H9 (cell line): ENCODE measurements at regions not wholly inside any gene's neighbourhood (a gene's known extent, or its start where the extent isn't known, plus 50 kb on each side); places are given as distances from the start of the nearest gene placed in this dataset.

Source experiments
- DNase-seq: peaks from one replicate; pipeline ENCODE4 v3.0.0-alpha.2; 2017
- H2AFZ ChIP-seq: one replicate; pipeline ENCODE4 v1.6.1; 2013; ENCODE audit warnings: mild to moderate bottlenecking, low read length, control low read depth, moderate library complexity
- H2AK5ac ChIP-seq: 2 replicates; pipeline ENCODE4 v1.6.1; 2013; ENCODE audit warnings: low read length, control low read depth, mixed read lengths; ENCODE audit not compliant: insufficient read length
- H2BK120ac ChIP-seq: one replicate; pipeline ENCODE4 v1.6.1; 2013; ENCODE audit warnings: low read depth, mild to moderate bottlenecking, low read length, control low read depth, inconsistent platforms; ENCODE audit not compliant: poor library complexity, severe bottlenecking
- H2BK12ac ChIP-seq: 2 replicates; pipeline ENCODE4 v1.6.1; 2013; ENCODE audit warnings: low read length, control low read depth, mixed read lengths, low read depth; ENCODE audit not compliant: insufficient read length
- H2BK15ac ChIP-seq: 2 replicates; pipeline ENCODE4 v1.6.1; 2013; ENCODE audit warnings: low read depth, low read length, control low read depth
- H2BK20ac ChIP-seq: one replicate; pipeline ENCODE4 v1.6.1; 2013; ENCODE audit warnings: low read depth, mild to moderate bottlenecking, low read length, control low read depth, inconsistent platforms; ENCODE audit not compliant: poor library complexity, severe bottlenecking
- H2BK5ac ChIP-seq: 2 replicates; pipeline ENCODE4 v1.6.1; 2013; ENCODE audit warnings: low read length, control low read depth, mixed read lengths; ENCODE audit not compliant: insufficient read length
- H3K14ac ChIP-seq: 2 replicates; pipeline ENCODE4 v1.6.1; 2013; ENCODE audit warnings: low read length, control low read depth; ENCODE audit not compliant: insufficient read depth
- H3K18ac ChIP-seq: 2 replicates; pipeline ENCODE4 v1.6.1; 2013; ENCODE audit warnings: low read depth, mild to moderate bottlenecking, mixed read lengths, low read length, control low read depth; ENCODE audit not compliant: insufficient read length
- H3K23ac ChIP-seq: 2 replicates; pipeline ENCODE4 v1.6.1; 2013; ENCODE audit warnings: low read length, control low read depth, mixed read lengths, low read depth; ENCODE audit not compliant: insufficient read length
- H3K23me2 ChIP-seq: 2 replicates; pipeline ENCODE4 v1.6.1; 2013; ENCODE audit warnings: low read depth, mild to moderate bottlenecking, mixed read lengths, low read length, control low read depth; ENCODE audit not compliant: insufficient read length, poor library complexity, severe bottlenecking
- H3K27ac ChIP-seq: 2 replicates; pipeline ENCODE4 v1.5.1; 2013; ENCODE audit warnings: low read length, control low read depth, mixed read lengths, low read depth; ENCODE audit not compliant: insufficient read length
- H3K27me3 ChIP-seq: 2 replicates; pipeline ENCODE4 v1.6.1; 2013; ENCODE audit warnings: low read length, control low read depth, inconsistent platforms; ENCODE audit not compliant: insufficient read depth
- H3K4ac ChIP-seq: 2 replicates; pipeline ENCODE4 v1.6.1; 2013; ENCODE audit warnings: low read depth, mild to moderate bottlenecking, control low read depth, inconsistent platforms, low read length, moderate library complexity
- H3K4me1 ChIP-seq: 2 replicates; pipeline ENCODE4 v1.6.1; 2013; ENCODE audit warnings: low read length, control low read depth, inconsistent platforms; ENCODE audit not compliant: insufficient read depth
- H3K4me2 ChIP-seq: 2 replicates; pipeline ENCODE4 v1.6.1; 2013; ENCODE audit warnings: low read length, control low read depth, mixed read lengths; ENCODE audit not compliant: insufficient read length, insufficient read depth
- H3K56ac ChIP-seq: 2 replicates; pipeline ENCODE4 v1.6.1; 2013; ENCODE audit warnings: low read depth, mild to moderate bottlenecking, mixed read lengths, low read length, control low read depth; ENCODE audit not compliant: insufficient read length
- H3K79me1 ChIP-seq: 2 replicates; pipeline ENCODE4 v1.6.1; 2013; ENCODE audit warnings: low read depth, mild to moderate bottlenecking, moderate library complexity, low read length, control low read depth, inconsistent platforms; ENCODE audit not compliant: insufficient read depth, poor library complexity, severe bottlenecking
- H3K79me2 ChIP-seq: 2 replicates; pipeline ENCODE4 v1.6.1; 2013; ENCODE audit warnings: low read length, control low read depth, inconsistent platforms; ENCODE audit not compliant: insufficient read depth
- H3K9ac ChIP-seq: 2 replicates; pipeline ENCODE4 v1.6.1; 2013; ENCODE audit warnings: low read length, control low read depth, mixed read lengths; ENCODE audit not compliant: insufficient read length; ENCODE audit errors: extremely low read depth
- H3K9me3 ChIP-seq: one replicate; pipeline ENCODE4 v1.6.1; 2013; ENCODE audit warnings: low read depth, low read length, inconsistent platforms; ENCODE audit not compliant: control insufficient read depth
- H3T11ph ChIP-seq: one replicate; pipeline ENCODE4 v1.6.1; 2013; ENCODE audit warnings: mild to moderate bottlenecking, low read length, control low read depth, inconsistent platforms
- H4K20me1 ChIP-seq: one replicate; pipeline ENCODE4 v1.6.1; 2013; ENCODE audit not compliant: control insufficient read depth, insufficient read length, insufficient read depth
- H4K5ac ChIP-seq: 2 replicates; pipeline ENCODE4 v1.6.1; 2013; ENCODE audit warnings: low read depth, mild to moderate bottlenecking, mixed read lengths, low read length, control low read depth; ENCODE audit not compliant: insufficient read length
- H4K8ac ChIP-seq: replicated peaks from 2 replicates; pipeline ENCODE4 v1.6.1; 2013; ENCODE audit warnings: low read length, control low read depth, mixed read lengths, low read depth; ENCODE audit not compliant: insufficient read length
- H4K91ac ChIP-seq: 2 replicates; pipeline ENCODE4 v1.6.1; 2013; ENCODE audit warnings: low read depth, mild to moderate bottlenecking, moderate library complexity, mixed read lengths, low read length, control low read depth; ENCODE audit not compliant: insufficient read length
- H3K27ac Mint-ChIP-seq, 3 experiments: 2 replicates in 2 of 3; 3 replicates in 1 of 3; pipeline ENCODE4 v1.8.0; 2020 to 2021; ENCODE audit warnings: mixed read lengths in 3 of 3, mild to moderate bottlenecking in 1 of 3, moderate library complexity in 1 of 3
- H3K27me3 Mint-ChIP-seq: 2 replicates; pipeline ENCODE4 v1.8.0; 2021; ENCODE audit warnings: low read depth, mild to moderate bottlenecking, moderate library complexity, mixed read lengths
- H3K36me3 Mint-ChIP-seq, 3 experiments: 2 replicates in 2 of 3; 3 replicates in 1 of 3; pipeline ENCODE4 v1.8.0; 2020 to 2021; ENCODE audit warnings: low read depth in 3 of 3, mixed read lengths in 3 of 3; ENCODE audit not compliant: insufficient read depth in 1 of 3
- H3K4me1 Mint-ChIP-seq, 2 experiments: 2 replicates each; pipeline ENCODE4 v1.8.0; 2020; ENCODE audit warnings: mixed read lengths in 2 of 2
- H3K4me3 Mint-ChIP-seq, 2 experiments: 2 replicates in 1 of 2; 3 replicates in 1 of 2; pipeline ENCODE4 v1.8.0; 2020 to 2021; ENCODE audit warnings: mild to moderate bottlenecking in 2 of 2, mixed read lengths in 2 of 2, moderate library complexity in 1 of 2
- H3K9me3 Mint-ChIP-seq, 2 experiments: 2 replicates in 1 of 2; 3 replicates in 1 of 2; pipeline ENCODE4 v1.8.0; 2020; ENCODE audit warnings: mild to moderate bottlenecking in 2 of 2, mixed read lengths in 2 of 2, moderate library complexity in 1 of 2
- WGBS: extraction: QIAGEN DNeasy Blood & Tissue Kit; methylation state at CpG from one replicate; pipeline ENCODE4 v1.1.7; 2013; ENCODE audit warnings: missing lambda C conversion rate, low lambda C conversion rate, mixed read lengths; ENCODE audit not compliant: insufficient read length; ENCODE audit errors: extremely low coverage; 5-methylcytosine and 5-hydroxymethylcytosine counted together
- TF ChIP-seq, protein P1 (sequence below): fragments of 200-600 bp; sonication (generic); conservative IDR thresholded peaks from 3 replicates; pipeline ENCODE4 v1.8.0; 2021; ENCODE audit warnings: antibody characterized with exemption, mild to moderate bottlenecking

DNA sequence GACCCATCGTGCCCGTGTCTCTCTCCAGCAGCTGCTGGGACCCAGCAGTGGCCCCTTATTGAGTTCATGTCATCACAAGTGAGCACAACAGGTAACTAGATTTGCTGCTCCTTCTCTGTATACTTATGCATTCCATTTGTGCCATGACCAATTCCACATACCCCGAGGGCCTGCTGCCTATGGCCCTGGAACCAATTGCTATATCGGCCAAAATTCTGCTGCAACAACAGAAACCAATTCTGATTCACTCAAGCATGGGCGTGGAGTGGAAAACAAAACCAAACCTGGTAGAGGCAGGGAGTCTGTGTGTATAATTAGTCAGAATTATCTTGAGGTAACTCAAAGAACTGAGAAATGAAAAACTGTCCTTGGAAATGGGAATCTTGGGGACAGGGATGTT lies 516.6 kb downstream of the EPHB1 start:
- H2BK120ac ChIP-seq: no peak overlapping the region
- Mint-ChIP-seq H3K4me3 (no peak overlapping the region), H3K27ac (no peak overlapping the region; a peak in 1 of 7 replicates), H3K9me3 (no peaks in the 10 kb centered on the region), H3K4me1 (peaks cover 3 to 12% of the 10 kb centered on the region in 2 experiments), H3K36me3 (0 out of 7 replicates have a peak, but pooled peaks cover 0 to under 1% (median 0%) of the 10 kb centered on the region in 3 experiments), H3K27me3 (no peaks in the 10 kb centered on the region; the same call in 1 of the 2 replicates)
- no peak overlapping the region for H3K18ac ChIP-seq
- no peak overlapping the region for H3K4ac ChIP-seq
- H3K79me2 ChIP-seq: no peaks in the 10 kb centered on the region
- no peak overlapping the region for H2BK5ac ChIP-seq
- H2BK20ac ChIP-seq: no peak overlapping the region
- H3T11ph ChIP-seq: no peak overlapping the region
- H3K4me2 ChIP-seq: no peak overlapping the region
- TF ChIP-seq, protein P1, sequence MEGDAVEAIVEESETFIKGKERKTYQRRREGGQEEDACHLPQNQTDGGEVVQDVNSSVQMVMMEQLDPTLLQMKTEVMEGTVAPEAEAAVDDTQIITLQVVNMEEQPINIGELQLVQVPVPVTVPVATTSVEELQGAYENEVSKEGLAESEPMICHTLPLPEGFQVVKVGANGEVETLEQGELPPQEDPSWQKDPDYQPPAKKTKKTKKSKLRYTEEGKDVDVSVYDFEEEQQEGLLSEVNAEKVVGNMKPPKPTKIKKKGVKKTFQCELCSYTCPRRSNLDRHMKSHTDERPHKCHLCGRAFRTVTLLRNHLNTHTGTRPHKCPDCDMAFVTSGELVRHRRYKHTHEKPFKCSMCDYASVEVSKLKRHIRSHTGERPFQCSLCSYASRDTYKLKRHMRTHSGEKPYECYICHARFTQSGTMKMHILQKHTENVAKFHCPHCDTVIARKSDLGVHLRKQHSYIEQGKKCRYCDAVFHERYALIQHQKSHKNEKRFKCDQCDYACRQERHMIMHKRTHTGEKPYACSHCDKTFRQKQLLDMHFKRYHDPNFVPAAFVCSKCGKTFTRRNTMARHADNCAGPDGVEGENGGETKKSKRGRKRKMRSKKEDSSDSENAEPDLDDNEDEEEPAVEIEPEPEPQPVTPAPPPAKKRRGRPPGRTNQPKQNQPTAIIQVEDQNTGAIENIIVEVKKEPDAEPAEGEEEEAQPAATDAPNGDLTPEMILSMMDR: no peak
- no peaks in the 10 kb centered on the region for H3K27me3 ChIP-seq
- H3K14ac ChIP-seq: no peak overlapping the region
- no CpG with 5 or more reads among the region's 5 CpGs for WGBS
- no peaks in the 10 kb centered on the region for H3K79me1 ChIP-seq
- no peaks in the 10 kb centered on the region for H4K20me1 ChIP-seq
- H3K4me1 ChIP-seq: peaks cover 3% of the 10 kb centered on the region; the same call in 1 of the 2 replicates
- no peak overlapping the region for H3K27ac ChIP-seq
- no peak overlapping the region for H3K56ac ChIP-seq
- no peak overlapping the region for H2AK5ac ChIP-seq
- H4K5ac ChIP-seq: no peak overlapping the region
- no peak overlapping the region for H3K9ac ChIP-seq
- H3K23ac ChIP-seq: no peak overlapping the region
- H3K9me3 ChIP-seq: no peaks in the 10 kb centered on the region
- no peak overlapping the region for H4K8ac ChIP-seq
- no peaks in the 10 kb centered on the region for H3K23me2 ChIP-seq
- no peak overlapping the region for H2BK15ac ChIP-seq
- H4K91ac ChIP-seq: no peak overlapping the region
- no peak overlapping the region for H2BK12ac ChIP-seq
- H2AFZ ChIP-seq: no peak overlapping the region
- no peak for DNase-seq
